HPDE6-E6E7 (cell line): ENCODE measurements at regions not wholly inside any gene's neighbourhood (a gene's known extent, or its start where the extent isn't known, plus 50 kb on each side); places are given as distances from the start of the nearest gene placed in this dataset.
"Not testable (repeated sequence)": the region's sequence is repeated elsewhere in the genome, so short reads cannot be mapped to it uniquely, and the experiment has no call there.

Experiments used
- DNase-seq: peaks from one replicate; pipeline ENCODE4 v3.0.0; 2011; ENCODE audit warnings: missing footprints; ENCODE audit errors: extremely low spot score

- no peak for DNase-seq
These were observed 270.0 kb downstream of the AMY1C start for GRCh38 chr1:104019675-104020049.

DNA sequence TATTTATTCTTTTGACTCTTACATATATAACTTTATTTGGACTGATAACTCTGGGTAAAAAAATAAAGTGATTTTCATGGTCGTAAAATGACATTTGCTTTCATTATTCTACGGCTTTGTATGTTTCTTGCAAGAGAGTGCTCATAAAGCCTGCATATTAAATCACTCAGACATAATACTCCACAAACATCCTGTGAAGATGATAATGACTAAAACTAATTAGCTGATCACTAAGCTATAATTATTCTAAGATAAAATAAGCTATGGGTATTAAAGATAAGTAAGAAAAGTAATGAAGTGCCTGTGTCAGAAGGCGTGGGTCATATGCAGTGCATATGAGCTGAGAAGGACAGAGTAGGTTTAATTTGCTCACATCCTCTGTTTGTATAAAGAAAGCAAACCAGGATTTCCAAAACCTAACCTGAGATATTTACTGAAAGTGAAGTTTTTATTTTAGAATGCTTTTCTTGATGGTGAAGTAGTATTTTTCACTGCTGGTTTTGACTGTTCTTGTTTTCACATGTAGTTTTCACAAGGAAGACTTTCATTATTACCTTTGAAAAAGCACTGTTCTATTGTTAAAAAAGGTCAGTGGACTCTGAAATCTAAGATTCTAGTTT is 278.8 kb downstream of the AMY1C start:
- no peak for DNase-seq

GRCh38 chr1:104029456-104029970 is 279.8 kb downstream of the AMY1C start:
- DNase-seq: no peak

- DNase-seq: no peak
These were observed 307.1 kb downstream of the AMY1C start for GRCh38 chr1:104056786-104057185.

- not testable (repeated sequence) for DNase-seq
These were observed 307.7 kb downstream of the AMY1C start for GRCh38 chr1:104057219-104057898.

- DNase-seq: not testable (repeated sequence)
These were observed 311.9 kb downstream of the AMY1C start for GRCh38 chr1:104061637-104062036.

GRCh38 chr1:104064399-104064798 is 314.7 kb downstream of the AMY1C start:
- DNase-seq: peak; percentile 11

DNA sequence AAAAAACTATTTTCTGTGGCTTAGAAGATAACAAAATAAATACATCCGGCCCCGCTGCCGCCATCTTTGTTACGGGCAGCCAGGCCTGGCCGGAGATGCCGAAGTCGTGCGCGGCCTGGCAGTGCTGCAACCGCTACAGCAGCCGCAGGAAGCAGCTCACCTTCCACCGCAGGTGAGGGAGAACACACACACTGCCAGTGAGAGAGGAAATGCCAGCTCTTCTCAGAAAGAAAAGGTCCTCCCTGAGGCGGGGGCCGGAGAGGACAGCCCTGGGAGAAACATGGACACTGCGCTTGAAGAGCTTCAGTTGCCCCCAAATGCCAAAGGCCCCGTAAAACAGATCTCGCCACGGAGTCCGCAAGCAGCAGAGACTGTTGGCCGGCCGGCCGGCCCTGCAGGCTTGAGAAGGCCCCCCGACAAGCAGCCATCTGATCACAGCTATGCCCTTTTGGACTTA is 323.2 kb downstream of the AMY1C start:
- DNase-seq: no peak

GRCh38 chr1:104073463-104073902 is 323.8 kb downstream of the AMY1C start:
- DNase-seq: no peak

- DNase-seq: no peak
These were observed 332.5 kb downstream of the AMY1C start for GRCh38 chr1:104082221-104082620.

DNA sequence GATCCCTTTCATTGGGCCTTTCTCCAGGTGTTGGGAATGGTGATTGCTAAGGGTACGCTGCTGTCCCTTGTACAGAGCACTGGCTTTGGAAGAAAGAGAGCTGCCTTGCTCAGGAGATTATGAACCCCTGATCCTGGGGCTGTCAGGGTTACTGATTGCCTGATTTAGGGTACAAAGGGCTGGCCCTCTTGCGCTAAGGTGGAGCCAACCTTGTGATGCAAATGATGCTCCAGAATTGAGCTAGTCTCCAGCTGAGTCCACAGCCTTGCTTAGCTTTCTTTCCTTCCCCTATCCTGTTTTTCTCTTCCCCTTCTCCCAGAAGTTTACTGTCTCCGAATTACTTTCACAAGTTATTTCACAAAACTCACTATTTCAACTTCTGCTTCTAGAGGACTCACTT is 334.7 kb downstream of the AMY1C start:
- no peak for DNase-seq

GRCh38 chr1:104092698-104093097 is 343.0 kb downstream of the AMY1C start:
- no peak for DNase-seq

GRCh38 chr1:104098837-104099236 is 349.1 kb downstream of the AMY1C start:
- no peak for DNase-seq

- no peak for DNase-seq
These were observed 350.4 kb downstream of the AMY1C start for GRCh38 chr1:104100115-104100514.

DNA sequence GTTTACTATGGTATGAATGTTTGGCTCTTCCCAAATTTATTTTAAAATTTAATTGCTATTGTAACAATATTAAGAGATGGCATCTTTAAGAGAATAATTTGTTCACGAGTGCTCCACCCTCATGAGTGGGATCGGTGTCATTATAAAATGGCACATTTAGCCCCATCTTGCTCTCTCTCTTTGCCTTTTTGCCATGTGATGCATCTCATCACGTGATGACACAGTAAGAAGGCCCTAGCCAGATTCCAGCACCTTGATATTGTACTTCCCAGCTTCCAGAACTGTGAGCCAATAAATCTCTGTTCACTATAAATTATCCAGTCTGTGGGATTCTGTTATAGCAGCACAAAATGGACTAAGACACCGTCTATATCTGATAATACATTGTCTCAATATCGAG is 355.8 kb downstream of the AMY1C start:
- DNase-seq: no peak

- DNase-seq: no peak
These were observed 370.8 kb downstream of the AMY1C start for GRCh38 chr1:104120525-104120924.

DNA sequence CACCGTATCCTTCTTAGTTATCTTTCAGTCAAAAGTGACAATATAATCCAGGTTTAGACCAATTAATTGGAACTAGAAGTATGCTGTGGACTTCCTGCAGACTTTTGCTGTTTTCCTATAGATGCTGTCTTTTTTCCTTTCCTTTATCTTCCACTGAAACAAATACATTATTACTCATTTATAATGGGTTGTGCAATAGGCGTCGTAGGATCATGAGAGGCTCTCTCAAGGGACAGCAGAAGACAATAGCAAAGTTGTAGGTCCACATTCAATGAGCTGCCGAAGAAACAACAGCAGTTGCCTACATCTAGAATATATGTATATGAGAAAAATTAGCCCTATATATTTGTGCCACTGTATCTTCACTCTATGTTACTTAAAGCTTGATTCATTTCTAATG is 371.6 kb downstream of the AMY1C start:
- DNase-seq: no peak

DNA sequence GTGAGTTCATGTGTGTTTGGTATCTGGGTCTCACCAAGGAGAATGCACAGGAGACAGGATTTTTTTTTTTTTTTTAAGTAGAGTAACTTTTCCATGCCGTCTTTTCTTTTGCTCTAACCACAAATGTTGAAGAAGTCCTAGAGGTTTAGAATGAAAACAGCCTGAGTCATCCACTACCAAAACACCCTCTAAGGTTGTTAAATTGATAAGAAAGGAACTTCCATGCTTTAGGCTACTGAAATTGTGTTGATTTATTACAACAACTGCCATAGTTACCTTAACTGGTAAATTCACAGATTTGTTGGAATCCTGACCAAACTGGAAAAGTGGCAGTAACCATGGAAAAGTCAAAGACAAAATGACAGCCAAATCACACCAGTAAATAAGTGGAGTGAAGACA is 375.6 kb downstream of the AMY1C start:
- no peak for DNase-seq

DNA sequence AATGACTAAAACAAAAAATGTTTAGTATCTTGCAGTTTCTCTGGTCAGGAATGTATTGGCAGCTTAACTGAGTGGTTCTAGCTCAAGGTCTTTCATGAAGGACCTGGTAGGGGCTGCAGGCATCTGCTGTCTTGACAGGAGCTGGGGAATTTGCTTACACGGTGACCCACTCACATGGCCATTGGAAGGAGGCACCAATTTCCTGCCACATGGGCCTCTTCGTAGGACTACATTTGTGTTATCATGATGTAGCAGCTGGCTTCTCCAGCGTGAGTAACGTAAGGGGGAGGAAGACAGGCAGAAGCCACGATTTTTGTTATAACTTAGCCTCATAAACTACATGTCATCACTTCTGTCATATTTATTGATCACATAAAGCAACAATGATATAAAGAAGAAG is 376.3 kb downstream of the AMY1C start:
- DNase-seq: no peak

GRCh38 chr1:104132382-104132973 is 382.8 kb downstream of the AMY1C start:
- peak; percentile 21 for DNase-seq

DNA sequence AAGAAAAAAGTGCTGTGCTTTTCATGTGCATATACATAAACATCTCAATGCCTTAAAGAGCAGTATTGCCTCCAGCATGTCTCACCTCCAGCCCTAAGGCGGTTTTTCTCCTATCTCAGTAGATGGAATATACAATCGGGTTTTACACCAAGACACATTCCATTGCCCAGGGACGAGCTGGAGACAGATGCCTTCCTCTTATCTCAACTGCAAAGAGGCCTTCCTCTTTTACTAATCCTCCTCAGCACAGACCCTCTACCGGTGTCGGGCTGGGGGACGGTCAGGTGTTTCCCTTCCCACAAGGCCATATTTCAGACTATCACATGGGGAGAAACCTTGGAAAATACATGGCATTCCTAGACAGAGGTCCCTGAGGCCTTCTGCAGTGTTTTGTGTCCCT is 385.3 kb downstream of the AMY1C start:
- DNase-seq: not testable (repeated sequence)

DNA sequence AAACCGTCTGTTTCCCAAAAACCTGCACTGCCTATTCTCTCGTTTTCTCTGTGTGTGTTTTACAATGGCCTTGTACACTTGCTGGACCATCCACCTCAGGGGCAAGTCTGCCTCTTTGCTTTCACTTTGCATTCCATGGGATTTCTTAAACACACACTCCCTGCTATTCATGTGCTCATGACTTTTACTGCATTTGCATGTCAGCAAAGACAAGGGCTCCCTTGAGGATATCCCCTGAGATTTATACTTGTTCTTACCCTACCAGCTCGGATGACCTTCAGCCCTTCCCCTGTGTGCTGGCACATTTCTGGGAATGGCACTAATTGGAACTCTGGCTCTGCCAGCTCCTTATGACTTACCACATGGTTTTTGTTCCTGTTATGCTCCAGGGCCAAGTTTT is 386.9 kb downstream of the AMY1C start:
- no peak for DNase-seq

DNA sequence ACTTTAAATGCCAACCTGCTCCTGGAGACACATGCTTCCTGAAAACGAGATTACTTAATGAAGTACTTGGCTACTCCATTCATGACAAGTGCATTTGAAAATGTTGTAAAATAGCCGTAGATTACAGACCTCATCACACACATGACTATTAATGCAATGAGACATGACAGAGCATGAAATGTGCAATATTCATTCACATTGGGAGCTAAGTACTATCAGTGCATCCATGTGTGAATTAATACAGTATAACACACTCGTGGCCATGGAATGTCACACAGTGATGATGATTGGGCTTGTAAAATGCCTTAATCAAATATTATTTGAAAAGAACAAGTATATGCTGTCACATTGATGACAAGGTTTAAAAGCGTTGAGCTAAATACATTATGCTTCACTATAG is 407.0 kb downstream of the AMY1C start:
- no peak for DNase-seq
